ENCODE measurements at regions not wholly inside any gene's neighbourhood (a gene's known extent, or its start where the extent isn't known, plus 50 kb on each side); places are given as distances from the start of the nearest gene placed in this dataset.

DNA sequence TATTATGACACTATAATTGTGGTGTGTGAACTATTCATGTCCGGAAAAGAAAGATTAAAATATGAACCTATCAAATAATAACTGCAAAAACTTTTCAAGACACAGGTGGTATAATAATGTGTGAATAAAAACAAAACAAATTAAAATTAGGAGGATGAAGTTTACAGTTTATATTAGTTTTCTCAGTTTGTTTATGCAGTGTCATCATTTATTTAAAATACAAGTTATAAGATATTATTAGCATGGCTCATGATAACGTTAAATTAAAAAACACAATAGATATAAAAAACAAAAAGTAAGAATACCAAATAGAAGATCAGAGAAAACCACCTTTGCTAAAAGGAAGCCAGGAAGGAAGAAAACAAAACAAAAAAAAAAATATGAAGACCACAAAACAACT, 963.8 kb upstream of the ALCAM start:
- Histone ChIP-seq H3K9me3 (ENCODE audit: control insufficient read depth, insufficient read depth, low read depth, low read length) (no peaks in the 10 kb centered on the region), H3K4me3 (ENCODE audit: low read depth in 2 of 2, low read length in 2 of 2) (no peak overlapping the region), H3K27ac (ENCODE audit: low read length) (no peak overlapping the region), H3K27me3 (ENCODE audit: control insufficient read depth, insufficient read depth, low read length) (no peaks in the 10 kb centered on the region), H3K36me3 (ENCODE audit: control insufficient read depth, insufficient read depth, low read length) (no peaks in the 10 kb centered on the region), H3K4me1 (ENCODE audit: control insufficient read depth, insufficient read depth, low read length) (no peaks in the 10 kb centered on the region)
- no peak for ATAC-seq
- intact Hi-C loops (cut with micrococcal nuclease; ENCODE audit: unreplicated experiment) = no loop called here
- CTCF ChIA-PET = no interaction called here
- no peak for TF ChIP-seq TCF7L2 (IDR thresholded peaks at IDR 0.05; ENCODE audit: low read depth, low read length)
- TF ChIP-seq, protein P1, sequence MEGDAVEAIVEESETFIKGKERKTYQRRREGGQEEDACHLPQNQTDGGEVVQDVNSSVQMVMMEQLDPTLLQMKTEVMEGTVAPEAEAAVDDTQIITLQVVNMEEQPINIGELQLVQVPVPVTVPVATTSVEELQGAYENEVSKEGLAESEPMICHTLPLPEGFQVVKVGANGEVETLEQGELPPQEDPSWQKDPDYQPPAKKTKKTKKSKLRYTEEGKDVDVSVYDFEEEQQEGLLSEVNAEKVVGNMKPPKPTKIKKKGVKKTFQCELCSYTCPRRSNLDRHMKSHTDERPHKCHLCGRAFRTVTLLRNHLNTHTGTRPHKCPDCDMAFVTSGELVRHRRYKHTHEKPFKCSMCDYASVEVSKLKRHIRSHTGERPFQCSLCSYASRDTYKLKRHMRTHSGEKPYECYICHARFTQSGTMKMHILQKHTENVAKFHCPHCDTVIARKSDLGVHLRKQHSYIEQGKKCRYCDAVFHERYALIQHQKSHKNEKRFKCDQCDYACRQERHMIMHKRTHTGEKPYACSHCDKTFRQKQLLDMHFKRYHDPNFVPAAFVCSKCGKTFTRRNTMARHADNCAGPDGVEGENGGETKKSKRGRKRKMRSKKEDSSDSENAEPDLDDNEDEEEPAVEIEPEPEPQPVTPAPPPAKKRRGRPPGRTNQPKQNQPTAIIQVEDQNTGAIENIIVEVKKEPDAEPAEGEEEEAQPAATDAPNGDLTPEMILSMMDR (IDR thresholded peaks at IDR 0.05) = no peak
- TF ChIP-seq, protein P2, sequence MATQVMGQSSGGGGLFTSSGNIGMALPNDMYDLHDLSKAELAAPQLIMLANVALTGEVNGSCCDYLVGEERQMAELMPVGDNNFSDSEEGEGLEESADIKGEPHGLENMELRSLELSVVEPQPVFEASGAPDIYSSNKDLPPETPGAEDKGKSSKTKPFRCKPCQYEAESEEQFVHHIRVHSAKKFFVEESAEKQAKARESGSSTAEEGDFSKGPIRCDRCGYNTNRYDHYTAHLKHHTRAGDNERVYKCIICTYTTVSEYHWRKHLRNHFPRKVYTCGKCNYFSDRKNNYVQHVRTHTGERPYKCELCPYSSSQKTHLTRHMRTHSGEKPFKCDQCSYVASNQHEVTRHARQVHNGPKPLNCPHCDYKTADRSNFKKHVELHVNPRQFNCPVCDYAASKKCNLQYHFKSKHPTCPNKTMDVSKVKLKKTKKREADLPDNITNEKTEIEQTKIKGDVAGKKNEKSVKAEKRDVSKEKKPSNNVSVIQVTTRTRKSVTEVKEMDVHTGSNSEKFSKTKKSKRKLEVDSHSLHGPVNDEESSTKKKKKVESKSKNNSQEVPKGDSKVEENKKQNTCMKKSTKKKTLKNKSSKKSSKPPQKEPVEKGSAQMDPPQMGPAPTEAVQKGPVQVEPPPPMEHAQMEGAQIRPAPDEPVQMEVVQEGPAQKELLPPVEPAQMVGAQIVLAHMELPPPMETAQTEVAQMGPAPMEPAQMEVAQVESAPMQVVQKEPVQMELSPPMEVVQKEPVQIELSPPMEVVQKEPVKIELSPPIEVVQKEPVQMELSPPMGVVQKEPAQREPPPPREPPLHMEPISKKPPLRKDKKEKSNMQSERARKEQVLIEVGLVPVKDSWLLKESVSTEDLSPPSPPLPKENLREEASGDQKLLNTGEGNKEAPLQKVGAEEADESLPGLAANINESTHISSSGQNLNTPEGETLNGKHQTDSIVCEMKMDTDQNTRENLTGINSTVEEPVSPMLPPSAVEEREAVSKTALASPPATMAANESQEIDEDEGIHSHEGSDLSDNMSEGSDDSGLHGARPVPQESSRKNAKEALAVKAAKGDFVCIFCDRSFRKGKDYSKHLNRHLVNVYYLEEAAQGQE (IDR thresholded peaks at IDR 0.05; ENCODE audit: insufficient read depth in 1 of 2, low read depth in 2 of 2, low read length in 1 of 2) = no peak
- BruUV-seq (replicated peaks) = no TSS peak
- DNase-seq (ENCODE audit: low read depth, low spot score) = no peak
- POLR2A ChIA-PET = no interaction called here
- in situ Hi-C loops (cut with HindIII; ENCODE audit: low pct_unique_long_range_greater_than_20kb, low sequenced_read_pairs) = no loop called here

GRCh38 chr3:104411757-104412156, 955.0 kb upstream of the ALCAM start:
- no peaks in the 10 kb centered on the region for H3K9me3 ChIP-seq (ENCODE audit: control insufficient read depth, insufficient read depth, low read depth, low read length)
- no peaks in the 10 kb centered on the region for H3K27me3 ChIP-seq (ENCODE audit: control insufficient read depth, insufficient read depth, low read length)
- no peaks in the 10 kb centered on the region for H3K4me1 ChIP-seq (ENCODE audit: control insufficient read depth, insufficient read depth, low read length)
- intact Hi-C loops (cut with micrococcal nuclease; ENCODE audit: unreplicated experiment) = no loop called here
- no TSS peak for BruUV-seq (replicated peaks)
- ATAC-seq (no peak), DNase-seq (ENCODE audit: low read depth, low spot score) (no peak)
- no peak overlapping the region for H3K4me3 ChIP-seq (ENCODE audit: low read depth in 2 of 2, low read length in 2 of 2)
- TF ChIP-seq SIN3A (IDR thresholded peaks at IDR 0.05; ENCODE audit: borderline replicate concordance, insufficient read depth, low read depth, low read length) (no peak), TCF7L2 (IDR thresholded peaks at IDR 0.05; ENCODE audit: low read depth, low read length) (no peak)
- TF ChIP-seq, protein P2 (IDR thresholded peaks at IDR 0.05; ENCODE audit: insufficient read depth in 1 of 2, low read depth in 2 of 2, low read length in 1 of 2) = no peak
- TF ChIP-seq, protein P1 (IDR thresholded peaks at IDR 0.05) = no peak
- H3K36me3 ChIP-seq (ENCODE audit: control insufficient read depth, insufficient read depth, low read length) = no peaks in the 10 kb centered on the region
- H3K27ac ChIP-seq (ENCODE audit: low read length) = no peak overlapping the region
- POLR2A ChIA-PET = no interaction called here
- in situ Hi-C loops (cut with HindIII; ENCODE audit: low pct_unique_long_range_greater_than_20kb, low sequenced_read_pairs) = no loop called here
- CTCF ChIA-PET = no interaction called here
